ENCODE measurements at regions not wholly inside any gene's neighbourhood (a gene's known extent, or its start where the extent isn't known, plus 50 kb on each side); places are given as distances from the start of the nearest gene placed in this dataset.

DNA sequence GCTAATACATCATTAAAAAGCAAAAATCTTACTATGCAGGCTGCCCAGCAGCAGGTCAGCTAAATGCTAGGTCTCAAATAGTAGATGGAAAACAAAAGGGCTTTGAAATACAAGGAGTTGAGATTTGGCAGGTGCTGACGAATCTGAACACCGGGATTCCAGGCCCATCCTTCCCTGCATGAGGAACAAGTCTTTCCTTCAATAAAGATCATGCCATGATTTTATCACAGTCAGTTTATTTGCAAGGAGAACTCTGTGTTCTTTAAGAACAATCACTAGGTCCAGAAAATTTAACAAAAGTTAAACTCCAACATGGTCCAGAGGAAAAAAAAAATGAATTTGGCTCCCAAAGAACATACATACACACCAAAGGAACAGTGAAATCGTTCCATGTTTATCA lies 551.4 kb downstream of the SLITRK6 start:
- TF ChIP-seq CTCF (IDR thresholded peaks at IDR 0.05), result no peak
- TF ChIP-seq POLR2A (IDR thresholded peaks at IDR 0.05), result no peak
